ENCODE measurements at regions not wholly inside any gene's neighbourhood (a gene's known extent, or its start where the extent isn't known, plus 50 kb on each side); places are given as distances from the start of the nearest gene placed in this dataset.

- no peak for DNase-seq (ENCODE audit: low read depth in 2 of 2)
Measured at GRCh38 chr3:104452697-104453096, 914.0 kb upstream of the ALCAM start.

GRCh38 chr3:104458657-104459056 lies 908.1 kb upstream of the ALCAM start:
- no peak for DNase-seq (ENCODE audit: low read depth in 2 of 2)

- DNase-seq (ENCODE audit: low read depth in 2 of 2) = peak in 1 of 2 donors; percentile 2
Measured at GRCh38 chr3:104460477-104461406, 906.0 kb upstream of the ALCAM start.

GRCh38 chr3:104461431-104461830 lies 905.3 kb upstream of the ALCAM start:
- no peak for DNase-seq (ENCODE audit: low read depth in 2 of 2)

- no peak for DNase-seq (ENCODE audit: low read depth in 2 of 2)
Measured at GRCh38 chr3:104472221-104472620, 894.5 kb upstream of the ALCAM start.

DNA sequence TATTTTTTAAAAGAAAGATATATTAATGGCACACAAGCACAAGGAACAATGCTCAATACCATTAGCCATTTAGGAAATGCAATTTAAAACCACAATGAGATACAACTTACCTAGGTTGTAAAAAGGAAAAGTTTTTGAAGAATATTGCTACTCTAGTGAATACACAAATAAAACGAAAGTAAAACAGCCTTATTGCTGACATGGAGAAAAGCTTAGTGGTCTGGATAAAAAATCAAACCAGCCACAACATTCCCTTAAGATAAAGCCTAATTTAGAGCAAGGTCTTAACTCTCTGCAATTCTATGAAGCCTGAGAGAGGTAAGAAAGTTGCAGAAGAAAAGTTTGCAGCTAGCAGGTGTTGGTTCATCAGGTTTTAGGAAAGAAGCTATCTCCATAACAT lies 892.7 kb upstream of the ALCAM start:
- no peak for DNase-seq (ENCODE audit: low read depth in 2 of 2)

DNA sequence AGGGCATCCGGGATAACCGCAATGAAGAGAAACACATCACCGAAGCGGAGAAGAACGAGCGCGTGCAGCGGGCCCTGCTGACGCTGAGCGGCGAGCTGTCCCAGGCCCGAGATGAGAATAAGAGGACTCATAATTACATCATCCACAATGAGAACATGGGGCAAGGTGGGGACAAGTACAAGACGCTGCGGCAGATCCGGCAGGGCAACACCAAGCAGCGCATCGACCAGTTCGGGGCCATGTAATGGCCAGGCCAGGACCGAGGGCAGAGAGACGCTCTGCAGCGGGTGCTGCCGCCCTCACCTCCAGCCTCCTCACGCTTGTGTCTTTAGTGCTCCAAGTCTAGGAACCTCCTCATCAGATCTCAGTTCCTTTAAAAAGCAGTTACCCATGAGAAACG lies 863.7 kb upstream of the ALCAM start:
- DNase-seq (ENCODE audit: low read depth in 2 of 2) = no peak

DNA sequence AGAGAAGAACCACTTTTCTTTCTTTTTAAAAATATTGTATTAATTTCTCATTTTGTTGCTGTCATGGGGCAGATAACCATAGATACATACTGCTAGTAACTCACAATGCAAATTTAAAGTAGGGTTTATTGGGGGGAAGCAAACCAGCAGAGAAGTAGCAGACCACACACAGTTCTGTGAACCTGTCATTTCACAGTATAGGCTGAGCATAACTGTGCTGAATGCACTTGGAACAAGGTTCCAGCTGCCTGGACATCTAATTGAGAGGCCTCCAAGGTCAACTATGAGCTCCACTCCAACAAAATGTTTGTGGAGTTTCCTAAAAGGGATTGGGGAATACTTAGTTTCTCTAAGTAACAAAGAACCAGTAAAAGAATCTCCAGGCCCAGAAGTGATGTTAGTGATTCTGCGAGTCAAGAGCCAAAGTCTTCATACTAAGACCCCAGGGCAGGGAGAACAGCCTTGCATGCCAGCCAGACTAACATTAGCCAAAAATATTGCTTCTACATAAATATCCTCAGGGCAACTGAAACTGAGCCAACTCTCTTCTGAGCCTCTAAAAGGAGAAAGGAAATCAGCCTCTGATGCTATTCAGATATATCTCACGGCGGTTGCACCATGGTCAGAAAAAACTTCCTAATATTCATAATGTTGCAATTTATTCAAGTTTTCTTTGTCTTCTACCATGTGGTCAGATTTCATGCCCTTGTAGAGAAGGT lies 856.4 kb upstream of the ALCAM start:
- DNase-seq (ENCODE audit: low read depth in 2 of 2) = no peak

DNA sequence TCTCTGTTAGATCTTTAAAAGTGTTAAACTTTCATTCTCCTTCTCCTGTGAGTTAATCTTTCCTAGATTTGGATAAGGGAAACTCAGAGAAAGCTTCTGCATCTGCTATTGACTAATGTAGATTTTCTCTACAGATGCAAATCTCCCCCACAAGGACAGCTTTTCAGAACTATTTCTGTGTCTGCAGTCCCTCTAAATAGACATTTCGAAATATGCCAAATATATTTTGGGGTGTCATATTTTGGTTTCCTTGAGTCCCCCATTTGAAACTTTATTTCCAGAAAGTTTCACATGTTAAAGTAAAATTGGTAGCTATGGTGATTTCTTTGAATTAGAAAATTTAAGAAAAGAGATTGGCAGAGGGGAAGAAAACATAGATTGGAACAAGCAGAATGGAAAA lies 852.3 kb upstream of the ALCAM start:
- no peak for DNase-seq (ENCODE audit: low read depth in 2 of 2)

GRCh38 chr3:104514776-104515175 lies 851.9 kb upstream of the ALCAM start:
- DNase-seq (ENCODE audit: low read depth in 2 of 2) = no peak

DNA sequence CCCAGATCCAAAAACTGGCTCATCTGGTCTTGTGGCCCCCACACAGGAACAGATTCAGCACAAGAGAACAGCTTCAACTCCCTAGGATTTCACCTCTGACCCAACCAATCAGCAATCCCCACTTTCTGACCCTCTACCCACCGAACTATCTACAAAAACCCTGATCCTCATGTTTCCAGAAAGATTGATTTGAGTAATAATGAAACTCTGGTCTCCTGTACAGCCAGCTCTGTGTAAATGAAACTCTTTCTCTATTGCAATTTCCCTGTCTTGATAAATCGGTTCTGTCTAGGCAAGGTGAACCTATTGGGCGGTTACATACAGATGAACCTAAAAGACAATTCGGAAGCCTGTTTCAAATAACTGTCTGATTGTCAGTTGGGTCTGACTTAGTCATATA lies 847.6 kb upstream of the ALCAM start:
- no peak for DNase-seq (ENCODE audit: low read depth in 2 of 2)

- DNase-seq (ENCODE audit: low read depth in 2 of 2) = no peak
Measured at GRCh38 chr3:104519468-104520227, 847.1 kb upstream of the ALCAM start.

DNA sequence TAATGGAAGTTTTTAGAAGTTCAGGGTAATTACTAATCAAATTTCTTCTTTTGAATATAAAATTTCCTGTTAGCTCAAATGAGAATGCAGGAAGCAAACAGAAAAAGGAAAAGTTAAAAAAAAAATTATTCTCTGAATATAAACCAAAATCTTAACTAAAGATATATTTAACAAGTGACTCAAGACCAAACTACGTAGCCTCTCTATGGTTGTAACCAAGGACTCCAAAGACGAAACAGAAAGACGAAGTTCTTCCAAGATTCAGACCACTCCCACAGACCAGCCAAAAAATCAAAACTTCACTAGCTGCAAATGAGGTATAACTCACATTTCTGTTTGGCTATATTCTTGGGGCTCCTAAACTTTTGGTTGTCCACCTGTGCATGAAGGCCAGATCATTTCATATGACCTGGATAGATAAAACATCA lies 846.5 kb upstream of the ALCAM start:
- DNase-seq (ENCODE audit: low read depth in 2 of 2) = no peak

- DNase-seq (ENCODE audit: low read depth in 2 of 2) = no peak
Measured at GRCh38 chr3:104521606-104522336, 844.9 kb upstream of the ALCAM start.

GRCh38 chr3:104523136-104523535 lies 843.6 kb upstream of the ALCAM start:
- DNase-seq (ENCODE audit: low read depth in 2 of 2) = no peak

- no peak for DNase-seq (ENCODE audit: low read depth in 2 of 2)
Measured at GRCh38 chr3:104526901-104527401, 839.8 kb upstream of the ALCAM start.

DNA sequence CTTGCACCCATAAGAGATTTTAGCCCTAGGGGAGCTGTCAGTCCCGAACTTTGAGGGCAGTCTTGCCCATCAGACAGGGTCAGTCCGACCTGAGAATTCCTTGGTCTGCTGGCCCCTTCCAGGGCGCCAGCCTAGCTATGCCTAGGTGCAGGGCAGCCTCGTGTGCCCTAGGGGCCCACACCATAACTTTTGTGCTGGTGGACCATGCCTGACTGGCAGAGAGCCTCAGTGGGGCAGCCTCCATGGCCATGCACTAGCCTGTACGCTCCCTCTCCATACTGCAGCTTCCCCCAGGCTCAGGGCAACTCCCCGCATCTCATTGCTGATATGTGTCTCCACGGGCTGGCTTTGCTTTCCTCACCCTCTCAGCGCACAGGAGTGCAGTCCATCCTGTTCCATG lies 835.8 kb upstream of the ALCAM start:
- no peak for DNase-seq (ENCODE audit: low read depth in 2 of 2)

DNA sequence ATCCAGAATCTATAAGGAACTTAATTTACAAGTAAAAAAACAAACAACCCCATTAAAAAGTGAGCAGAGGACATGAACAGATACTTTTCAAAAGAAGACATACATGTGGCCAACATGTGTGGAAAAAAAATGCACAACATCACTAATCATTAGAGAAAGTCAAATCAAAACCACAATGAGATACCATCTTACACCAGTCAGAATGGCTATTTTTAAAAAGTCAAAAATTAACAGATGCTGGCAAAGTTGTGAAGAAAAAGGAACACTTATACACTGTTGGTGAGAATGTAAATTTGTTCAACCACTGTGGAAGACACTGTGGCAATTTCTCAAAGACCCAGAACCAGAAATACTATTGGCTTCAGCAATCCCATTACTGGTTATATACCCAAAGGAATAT lies 830.0 kb upstream of the ALCAM start:
- no peak for DNase-seq (ENCODE audit: low read depth in 2 of 2)

GRCh38 chr3:104537323-104537722 lies 829.4 kb upstream of the ALCAM start:
- DNase-seq (ENCODE audit: low read depth in 2 of 2) = no peak

GRCh38 chr3:104546301-104546700 lies 820.4 kb upstream of the ALCAM start:
- DNase-seq (ENCODE audit: low read depth in 2 of 2) = no peak

GRCh38 chr3:104547031-104547430 lies 819.7 kb upstream of the ALCAM start:
- DNase-seq (ENCODE audit: low read depth in 2 of 2) = no peak

Measured in lung microvascular endothelial cell (primary cell).